ENCODE measurements at regions not wholly inside any gene's neighbourhood (a gene's known extent, or its start where the extent isn't known, plus 50 kb on each side); places are given as distances from the start of the nearest gene placed in this dataset.

GRCh38 chr11:96696731-96697130 is 306.9 kb downstream of the JRKL start:
- Histone ChIP-seq H3K18ac (ENCODE audit: insufficient read length, low read depth, low read length) (no peak overlapping the region), H4K5ac (ENCODE audit: insufficient read length, low read depth, low read length) (no peak overlapping the region), H3K14ac (ENCODE audit: insufficient read depth, low read length) (no peak overlapping the region), H3K4me2 (ENCODE audit: insufficient read depth, insufficient read length, low read length) (no peak overlapping the region), H4K20me1 (ENCODE audit: control insufficient read depth, insufficient read depth, insufficient read length) (no peaks in the 10 kb centered on the region), H2AFZ (ENCODE audit: low read length) (no peak overlapping the region), H2BK15ac (ENCODE audit: low read depth, low read length) (no peak overlapping the region), H3K23ac (ENCODE audit: insufficient read length, low read depth, low read length) (no peak overlapping the region), H2BK12ac (ENCODE audit: insufficient read length, low read depth, low read length) (no peak overlapping the region), H4K8ac (replicated peaks; ENCODE audit: insufficient read length, low read depth, low read length) (no peak overlapping the region), H3K4ac (ENCODE audit: low read depth, low read length) (no peak overlapping the region), H2BK20ac (ENCODE audit: low read depth, low read length, poor library complexity, severe bottlenecking) (no peak overlapping the region), H3K9ac (ENCODE audit: extremely low read depth, insufficient read length, low read length) (no peak overlapping the region), H3K79me1 (ENCODE audit: insufficient read depth, low read depth, low read length, poor library complexity, severe bottlenecking) (no peaks in the 10 kb centered on the region), H2BK120ac (ENCODE audit: low read depth, low read length, poor library complexity, severe bottlenecking) (no peak overlapping the region), H2AK5ac (ENCODE audit: insufficient read length, low read length) (no peak overlapping the region), H4K91ac (ENCODE audit: insufficient read length, low read depth, low read length) (no peak overlapping the region), H3K27ac (ENCODE audit: insufficient read length, low read depth, low read length) (no peak overlapping the region), H3T11ph (ENCODE audit: low read length) (no peak overlapping the region), H2BK5ac (ENCODE audit: insufficient read length, low read length) (no peak overlapping the region), H3K27me3 (ENCODE audit: insufficient read depth, low read length) (peaks cover 17% of the 10 kb centered on the region; the same call in 1 of the 2 replicates), H3K56ac (ENCODE audit: insufficient read length, low read depth, low read length) (no peak overlapping the region), H3K23me2 (ENCODE audit: insufficient read length, low read depth, low read length, poor library complexity, severe bottlenecking) (no peaks in the 10 kb centered on the region), H3K9me3 (ENCODE audit: control insufficient read depth, low read depth, low read length) (no peaks in the 10 kb centered on the region), H3K4me1 (ENCODE audit: insufficient read depth, low read length) (no peaks in the 10 kb centered on the region), H3K79me2 (ENCODE audit: insufficient read depth, low read length) (no peaks in the 10 kb centered on the region)
- no peak for DNase-seq
- Mint-ChIP-seq H3K4me1 (peaks cover 7 to 12% of the 10 kb centered on the region in 2 experiments), H3K27ac (no peak overlapping the region), H3K36me3 (ENCODE audit: insufficient read depth in 1 of 3, low read depth in 3 of 3) (no peaks in the 10 kb centered on the region; a peak in 1 of 7 replicates), H3K4me3 (no peak overlapping the region), H3K27me3 (ENCODE audit: low read depth) (peaks cover 65% of the 10 kb centered on the region), H3K9me3 (no peaks in the 10 kb centered on the region)
- no CpG with 5 or more reads among the region's 1 CpG for WGBS (ENCODE audit: extremely low coverage, insufficient read length, low lambda C conversion rate)
- no peak for TF ChIP-seq CTCF (conservative IDR thresholded peaks at IDR 0.05)
